SHP77 (cell line): ENCODE measurements at regions not wholly inside any gene's neighbourhood (a gene's known extent, or its start where the extent isn't known, plus 50 kb on each side); places are given as distances from the start of the nearest gene placed in this dataset.
"Not testable (repeated sequence)": the region's sequence is repeated elsewhere in the genome, so short reads cannot be mapped to it uniquely, and the experiment has no call there.

Experiments used
- DNase-seq, 2 experiments: peaks; one replicate each; lab custom pipeline; 2025; lab: John Stamatoyannopoulos, UW

- no peak for DNase-seq
Measured at GRCh38 chr10:3959370-3960325, 174.6 kb upstream of the KLF6 start.

DNA sequence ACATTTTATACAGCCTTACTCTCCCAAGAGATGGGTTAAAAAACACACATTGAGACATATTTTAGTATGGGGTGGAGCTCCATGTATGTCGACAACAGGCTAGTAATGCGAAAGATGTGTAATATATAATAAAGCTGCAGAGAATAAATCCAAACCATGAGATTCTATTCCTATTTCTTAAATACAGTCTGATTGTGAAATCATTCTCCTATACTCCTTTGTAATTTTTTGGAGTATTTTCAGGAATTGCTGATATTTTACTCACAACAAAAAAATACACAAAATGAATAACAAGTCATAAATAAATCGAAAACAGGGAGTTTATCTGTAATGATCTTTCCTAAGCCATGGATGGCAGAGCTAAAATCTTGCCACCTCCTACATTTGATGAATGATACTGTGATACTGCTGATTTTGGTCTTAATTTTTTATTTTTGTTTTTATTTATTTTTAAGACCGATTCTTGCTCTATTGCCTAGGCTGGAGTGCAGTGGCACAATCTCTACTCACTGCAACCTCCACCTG lies 173.5 kb upstream of the KLF6 start:
- no peak for DNase-seq

GRCh38 chr10:3955955-3956617 lies 171.1 kb upstream of the KLF6 start:
- DNase-seq = peak; percentile 65 to 67

DNA sequence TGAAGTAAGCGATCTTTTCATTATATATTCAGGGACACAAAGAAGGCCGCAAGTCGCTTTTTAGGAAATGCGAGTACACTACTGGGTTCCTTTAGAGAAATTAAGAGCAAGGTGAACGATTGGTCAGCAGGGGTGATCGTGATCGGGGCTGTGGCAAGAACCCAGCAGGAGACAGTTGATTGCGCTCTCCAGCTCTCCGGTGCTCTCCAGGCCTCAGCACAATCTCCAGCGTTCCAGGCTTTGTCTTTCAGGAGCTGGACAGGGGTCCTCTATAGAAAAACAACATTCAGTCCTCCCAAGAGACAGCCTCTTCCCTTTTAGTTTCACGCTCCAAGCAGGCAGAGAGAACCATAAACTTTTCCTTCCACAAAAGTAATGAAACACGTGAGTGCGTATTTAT lies 170.5 kb upstream of the KLF6 start:
- DNase-seq = peak in 1 of 2 experiments; percentile 8

GRCh38 chr10:3954615-3955014 lies 169.6 kb upstream of the KLF6 start:
- no peak for DNase-seq

- DNase-seq = not testable (repeated sequence)
Measured at GRCh38 chr10:3954007-3954406, 169.0 kb upstream of the KLF6 start.

- no peak for DNase-seq
Measured at GRCh38 chr10:3951993-3952392, 167.0 kb upstream of the KLF6 start.

DNA sequence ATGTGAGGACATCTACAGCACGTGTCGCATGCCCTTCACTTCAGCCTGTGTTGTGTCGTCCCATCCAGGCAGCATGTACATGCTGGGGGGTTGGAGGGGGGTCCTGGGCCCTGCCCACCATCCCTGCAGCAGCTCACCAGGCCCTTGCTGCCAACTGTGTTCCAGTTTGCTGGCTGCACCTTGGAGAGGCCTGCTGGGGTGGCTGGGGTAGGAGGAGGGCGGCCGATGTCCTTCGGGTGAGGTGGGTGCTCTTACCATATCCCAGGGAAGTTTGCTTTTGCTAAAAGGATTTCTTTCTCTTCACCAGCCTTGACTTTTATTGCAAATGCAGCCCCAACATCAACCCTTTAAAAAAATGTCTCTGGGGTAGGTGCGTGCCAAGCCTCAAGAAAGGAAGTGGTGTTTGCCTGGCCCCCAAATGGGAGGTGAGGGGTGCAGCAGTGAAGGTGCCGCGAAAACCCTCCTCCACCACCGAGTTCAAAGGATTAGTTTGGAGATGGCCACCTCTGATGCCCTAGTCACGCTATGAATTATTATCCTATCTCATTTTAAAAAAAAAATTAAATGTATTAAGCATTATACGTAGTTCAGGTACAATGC lies 165.8 kb upstream of the KLF6 start:
- no peak for DNase-seq

- no peak for DNase-seq
Measured at GRCh38 chr10:3949711-3950110, 164.7 kb upstream of the KLF6 start.

- peak; percentile 5 to 9 for DNase-seq
Measured at GRCh38 chr10:3948843-3949242, 163.8 kb upstream of the KLF6 start.

- no peak for DNase-seq
Measured at GRCh38 chr10:3946234-3947229, 161.5 kb upstream of the KLF6 start.

DNA sequence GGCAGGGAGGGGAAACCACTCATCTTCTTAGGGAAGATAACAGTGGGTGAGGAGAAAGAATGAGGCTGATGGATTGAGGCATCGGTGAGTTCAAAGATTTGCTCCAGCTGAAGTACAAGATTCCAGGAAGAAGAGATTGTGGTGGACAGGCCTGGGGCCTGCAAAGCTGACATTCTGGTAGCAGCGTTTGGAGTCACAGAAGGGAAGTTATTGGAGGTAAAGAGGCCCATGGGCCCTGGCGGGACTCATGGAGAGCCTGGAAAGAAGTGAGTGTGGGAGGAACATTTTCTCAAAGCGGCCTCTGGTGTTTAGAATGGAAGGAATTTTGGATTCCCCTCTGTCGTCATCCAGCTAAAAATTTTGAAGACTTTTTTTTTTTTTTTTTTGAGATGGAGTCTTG lies 160.0 kb upstream of the KLF6 start:
- no peak for DNase-seq

- no peak for DNase-seq
Measured at GRCh38 chr10:3944591-3944990, 159.6 kb upstream of the KLF6 start.

- no peak for DNase-seq
Measured at GRCh38 chr10:3943695-3944257, 158.8 kb upstream of the KLF6 start.

- no peak for DNase-seq
Measured at GRCh38 chr10:3942937-3943489, 158.0 kb upstream of the KLF6 start.

- DNase-seq = no peak
Measured at GRCh38 chr10:3941676-3942075, 156.7 kb upstream of the KLF6 start.

GRCh38 chr10:3936422-3937040 lies 151.5 kb upstream of the KLF6 start:
- DNase-seq = no peak

DNA sequence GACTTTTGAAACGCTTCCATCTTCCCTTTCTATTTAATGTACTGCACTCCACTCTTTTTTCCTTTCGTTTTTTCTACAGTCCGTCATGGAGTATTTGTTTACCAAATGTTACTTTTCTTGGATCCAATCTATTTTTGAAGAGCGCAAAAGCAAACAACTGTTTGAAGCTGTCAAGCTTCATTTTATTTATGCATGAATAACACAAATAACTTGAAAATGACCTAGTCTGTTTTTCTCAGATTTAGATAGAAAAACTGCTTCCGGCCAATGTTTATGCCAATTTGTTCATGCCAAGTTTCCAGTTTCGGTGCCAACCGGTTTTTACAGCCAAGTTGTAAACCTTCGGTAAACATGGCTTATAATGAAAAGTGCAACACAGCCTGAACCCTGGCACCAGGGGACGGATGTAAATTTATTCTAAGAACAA lies 150.9 kb upstream of the KLF6 start:
- no peak for DNase-seq

DNA sequence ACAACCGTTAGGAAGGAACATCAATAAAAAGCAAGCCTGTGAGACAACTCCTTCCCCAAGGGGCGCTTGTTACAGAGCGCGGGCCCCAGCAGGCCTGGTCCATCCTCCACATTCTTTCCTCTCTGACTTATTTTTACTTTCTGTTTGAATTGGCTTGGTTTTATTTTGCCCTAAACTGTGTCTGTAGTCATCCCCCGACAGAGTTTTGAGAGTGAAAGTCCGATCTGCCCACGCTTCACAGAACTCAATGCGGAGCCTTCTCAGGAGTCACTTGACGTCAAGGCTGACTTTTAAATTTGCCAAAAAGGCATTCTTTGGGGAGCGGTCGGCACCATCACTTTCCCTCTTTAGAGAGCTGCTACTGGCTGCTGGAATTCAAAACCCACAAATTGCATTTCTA lies 150.1 kb upstream of the KLF6 start:
- no peak for DNase-seq

DNA sequence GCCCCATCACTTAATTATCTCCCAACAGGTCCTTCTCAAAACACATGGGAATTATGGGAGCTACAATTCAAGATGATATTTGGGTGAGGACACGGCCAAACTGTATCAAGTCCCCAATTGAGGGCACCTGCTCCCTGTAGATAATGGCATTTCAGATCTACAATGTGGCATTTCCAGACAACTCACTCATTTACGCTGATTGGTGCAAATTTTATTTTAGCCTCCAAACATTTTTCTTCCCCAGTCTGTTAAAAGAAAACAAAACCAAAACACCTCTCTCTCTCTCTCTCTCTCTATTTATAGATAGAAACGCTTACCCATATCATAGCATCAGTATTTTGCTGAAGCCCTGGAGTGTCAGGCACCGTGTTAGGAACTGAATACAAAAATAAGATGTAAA lies 148.7 kb upstream of the KLF6 start:
- DNase-seq = no peak
